Peyer's patch (tissue), 4 donors: ENCODE measurements at regions not wholly inside any gene's neighbourhood (a gene's known extent, or its start where the extent isn't known, plus 50 kb on each side); places are given as distances from the start of the nearest gene placed in this dataset.

Source experiments
- CTCF ChIP-seq, 6 experiments: fragments of 450-650 bp in 4 of 6; fragments of 200-600 bp in 2 of 6; sonication (generic) in 1 of 6; IDR thresholded peaks; one replicate each; pipeline ENCODE4 v1.5.1; 2017 to 2019; ENCODE audit warnings: antibody characterized with exemption in 6 of 6, mild to moderate bottlenecking in 3 of 6, moderate library complexity in 1 of 6
- POLR2A ChIP-seq, 2 donors: fragments of 450-650 bp; IDR thresholded peaks; one replicate each; pipeline ENCODE4 v1.5.1; 2017; ENCODE audit warnings: antibody characterized with exemption in 2 of 2, mild to moderate bottlenecking in 2 of 2, moderate library complexity in 2 of 2

- TF ChIP-seq POLR2A (IDR thresholded peaks at IDR 0.05) (no peak), CTCF (IDR thresholded peaks at IDR 0.05) (no peak)
Observed at GRCh38 chrX:38878641-38879340, 77.5 kb downstream of the MID1IP1 start.
